ENCODE measurements at regions not wholly inside any gene's neighbourhood (a gene's known extent, or its start where the extent isn't known, plus 50 kb on each side); places are given as distances from the start of the nearest gene placed in this dataset.

DNA sequence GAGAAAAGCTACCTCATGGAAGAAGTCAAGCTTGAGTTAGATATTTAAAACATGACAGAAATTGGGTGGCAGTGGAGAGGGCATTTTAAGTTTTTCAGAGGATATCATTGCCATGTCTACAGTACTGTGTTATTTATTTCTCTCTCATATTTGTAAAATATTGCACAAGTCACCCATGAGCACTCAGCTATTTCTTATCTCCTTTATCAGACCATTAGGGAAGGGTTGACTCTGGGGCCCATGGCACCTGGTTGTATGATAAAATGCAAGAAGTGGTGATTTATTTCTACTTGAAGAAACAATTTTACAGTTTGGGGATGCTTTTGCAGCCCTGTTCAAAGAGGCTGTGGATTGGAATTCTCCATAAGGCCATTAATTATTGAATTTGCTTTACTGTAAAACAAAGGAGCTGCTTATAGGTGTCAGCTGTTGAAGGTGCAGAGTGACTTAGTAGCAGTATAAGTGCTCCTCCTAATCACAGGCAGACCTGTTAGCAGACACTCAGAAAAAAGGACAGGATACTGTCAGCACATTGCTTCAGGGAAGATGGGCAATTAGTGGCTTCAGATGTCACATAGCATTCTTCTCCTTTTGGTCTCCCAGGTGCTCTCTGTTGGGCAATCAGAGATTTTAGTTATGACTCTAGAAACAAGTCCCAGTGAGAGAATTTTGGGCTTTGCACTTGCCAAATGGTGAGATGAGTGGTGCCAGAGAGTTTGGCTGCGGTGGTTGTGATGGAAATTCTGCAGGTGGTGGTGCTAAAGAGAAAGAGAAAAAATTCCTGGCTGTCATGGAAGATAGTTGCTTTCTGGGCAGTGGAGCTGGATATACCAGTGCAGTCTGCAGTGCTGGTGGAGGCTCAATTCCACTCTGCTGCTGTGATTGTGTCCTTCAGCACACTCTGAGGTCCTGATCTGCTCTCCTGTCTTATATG, 129.7 kb upstream of the ROPN1 start:
- no peak overlapping the region for H3K27ac Mint-ChIP-seq
- Histone ChIP-seq H3K27me3 (ENCODE audit: control insufficient read depth, insufficient read depth, low read length) (no peaks in the 10 kb centered on the region), H3K9me3 (ENCODE audit: control insufficient read depth, insufficient read depth, low read length) (no peaks in the 10 kb centered on the region), H3K36me3 (ENCODE audit: control insufficient read depth, insufficient read depth, low read length) (no peaks in the 10 kb centered on the region), H3K4me1 (ENCODE audit: control insufficient read depth, insufficient read depth, low read length) (no peaks in the 10 kb centered on the region), H3K27ac (ENCODE audit: low read length) (no peak overlapping the region), H3K4me3 (ENCODE audit: low read length) (no peak overlapping the region)
- intact Hi-C loops (cut with micrococcal nuclease), result no loop called here
- no peak for ATAC-seq
- H3K36me3 Mint-ChIP-seq, result no peaks in the 10 kb centered on the region
- no peak overlapping the region for H3K4me3 Mint-ChIP-seq
- DNase-seq, result no peak
- TF ChIP-seq CTCF (IDR thresholded peaks at IDR 0.05), result no peak
- 93% methylated on average over 1 of the region's 1 CpG for whole genome bisulfite sequencing (ENCODE audit: insufficient coverage)
- H3K4me1 Mint-ChIP-seq, result no peaks in the 10 kb centered on the region
- H3K27me3 Mint-ChIP-seq (ENCODE audit: low read depth in 2 of 2), result peaks cover 7 to 46% of the 10 kb centered on the region in 2 donors
- peaks cover 0 to 2% of the 10 kb centered on the region in 2 donors for H3K9me3 Mint-ChIP-seq

GRCh38 chr3:124125315-124125714, 133.4 kb upstream of the ROPN1 start:
- TF ChIP-seq CTCF (IDR thresholded peaks at IDR 0.05), result no peak
- no peak for ATAC-seq
- DNase-seq, result no peak
- Mint-ChIP-seq H3K36me3 (no peaks in the 10 kb centered on the region), H3K4me1 (no peaks in the 10 kb centered on the region), H3K27ac (no peak overlapping the region), H3K27me3 (ENCODE audit: low read depth in 2 of 2) (peaks cover 10 to 55% of the 10 kb centered on the region in 2 donors), H3K4me3 (no peak overlapping the region), H3K9me3 (peaks cover 0 to 2% of the 10 kb centered on the region in 2 donors)
- Histone ChIP-seq H3K36me3 (ENCODE audit: control insufficient read depth, insufficient read depth, low read length) (no peaks in the 10 kb centered on the region), H3K4me1 (ENCODE audit: control insufficient read depth, insufficient read depth, low read length) (no peaks in the 10 kb centered on the region), H3K27ac (ENCODE audit: low read length) (no peak overlapping the region), H3K27me3 (ENCODE audit: control insufficient read depth, insufficient read depth, low read length) (no peaks in the 10 kb centered on the region), H3K4me3 (ENCODE audit: low read length) (no peak overlapping the region), H3K9me3 (ENCODE audit: control insufficient read depth, insufficient read depth, low read length) (no peaks in the 10 kb centered on the region)
- intact Hi-C loops (cut with micrococcal nuclease), result no loop called here
- 86% methylated on average over 1 of the region's 1 CpG for whole genome bisulfite sequencing (ENCODE audit: insufficient coverage)

DNA sequence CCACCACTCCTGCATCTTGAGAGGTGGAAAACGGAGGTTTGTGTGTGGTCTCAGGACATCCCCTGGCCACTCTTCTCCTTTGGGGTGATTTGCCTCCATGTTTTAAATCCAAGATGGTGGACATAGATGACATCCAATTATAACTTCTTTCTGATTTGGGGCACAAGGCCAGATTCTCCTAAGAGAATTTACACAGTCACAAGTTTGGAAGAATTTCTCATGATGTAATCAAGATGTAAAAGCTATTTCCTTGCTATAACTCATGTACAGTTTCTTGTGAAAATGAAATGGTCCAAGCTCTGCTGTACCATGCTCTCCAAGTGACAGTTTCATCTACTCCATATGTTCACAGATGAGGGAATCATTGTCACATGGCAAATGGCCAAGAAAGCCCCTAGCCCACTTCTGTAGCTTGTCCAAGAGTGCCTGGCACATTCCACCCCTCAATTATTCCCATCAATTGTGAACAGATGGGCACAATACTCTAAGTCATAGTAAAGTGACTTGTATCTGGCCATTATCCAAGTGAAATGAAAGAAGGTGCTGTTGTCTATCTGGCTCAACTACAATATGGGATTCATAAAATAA, 134.6 kb upstream of the ROPN1 start:
- Histone ChIP-seq H3K9me3 (ENCODE audit: control insufficient read depth, insufficient read depth, low read length) (no peaks in the 10 kb centered on the region), H3K4me1 (ENCODE audit: control insufficient read depth, insufficient read depth, low read length) (no peaks in the 10 kb centered on the region), H3K4me3 (ENCODE audit: low read length) (no peak overlapping the region), H3K36me3 (ENCODE audit: control insufficient read depth, insufficient read depth, low read length) (no peaks in the 10 kb centered on the region), H3K27me3 (ENCODE audit: control insufficient read depth, insufficient read depth, low read length) (no peaks in the 10 kb centered on the region), H3K27ac (ENCODE audit: low read length) (no peak overlapping the region)
- H3K9me3 Mint-ChIP-seq, result peaks cover 0 to 2% of the 10 kb centered on the region in 2 donors
- H3K36me3 Mint-ChIP-seq, result no peaks in the 10 kb centered on the region
- no peak overlapping the region for H3K4me3 Mint-ChIP-seq
- no peak for TF ChIP-seq CTCF (IDR thresholded peaks at IDR 0.05)
- peaks cover 14 to 62% of the 10 kb centered on the region in 2 donors for H3K27me3 Mint-ChIP-seq (ENCODE audit: low read depth in 2 of 2)
- no peak for ATAC-seq
- DNase-seq, result no peak
- WGBS (ENCODE audit: insufficient coverage), result 88% methylated on average over 1 of the region's 1 CpG
- H3K4me1 Mint-ChIP-seq, result no peaks in the 10 kb centered on the region
- H3K27ac Mint-ChIP-seq, result no peak overlapping the region
- intact Hi-C loops (cut with micrococcal nuclease), result no loop called here

Data from natural killer cell (primary cell).